Fibroblast of upper back skin (primary cell): ENCODE measurements at regions not wholly inside any gene's neighbourhood (a gene's known extent, or its start where the extent isn't known, plus 50 kb on each side); places are given as distances from the start of the nearest gene placed in this dataset.
"Not testable (repeated sequence)": the region's sequence is repeated elsewhere in the genome, so short reads cannot be mapped to it uniquely, and the experiment has no call there.

Experiments
- DNase-seq: peaks from one replicate; pipeline ENCODE4 v3.0.0-alpha.2; 2013

DNA sequence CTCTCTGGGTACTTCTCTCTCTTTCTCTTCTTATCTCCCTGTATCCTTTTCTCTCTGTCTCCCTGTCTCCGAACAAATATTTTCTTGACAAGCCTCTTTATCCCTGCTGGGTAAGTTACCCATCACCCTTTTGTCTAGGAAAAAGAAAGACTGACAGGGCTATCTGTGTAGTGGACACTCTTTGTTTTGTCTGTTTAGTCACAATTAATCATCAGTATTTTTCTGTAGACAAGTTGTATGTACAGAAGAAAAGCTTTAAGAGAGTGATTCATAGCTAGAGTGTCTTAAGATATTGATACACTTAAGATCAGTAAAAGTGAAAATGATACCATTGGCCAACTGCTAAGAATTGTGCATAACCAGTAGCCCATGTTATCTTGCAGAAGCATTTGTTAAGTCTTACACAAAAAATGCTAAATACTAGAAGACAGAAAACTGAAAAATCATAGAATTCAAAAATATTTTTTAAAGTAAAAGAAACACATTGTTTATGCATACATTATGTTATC is 1043.8 kb upstream of the EDIL3 start:
- DNase-seq, result no peak

DNA sequence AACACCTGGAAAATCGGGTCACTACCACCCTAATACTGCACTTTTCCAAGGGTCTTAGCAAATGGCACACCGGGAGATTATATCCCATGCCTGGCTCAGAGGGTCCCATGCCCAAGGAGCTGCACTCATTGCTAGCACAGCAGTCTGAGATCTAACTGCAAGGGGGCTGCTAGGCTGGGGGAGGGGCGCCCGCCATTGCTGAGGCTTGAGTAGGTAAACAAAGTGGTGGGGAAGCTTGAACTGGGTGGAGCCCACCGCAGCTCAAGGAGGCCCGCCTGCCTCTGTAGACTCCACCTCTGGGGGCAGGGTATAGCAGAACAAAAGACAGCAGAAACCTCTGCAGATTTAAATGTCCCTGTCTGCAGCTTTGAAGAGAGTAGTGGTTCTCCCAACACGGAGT is 1047.0 kb upstream of the EDIL3 start:
- DNase-seq, result not testable (repeated sequence)

DNA sequence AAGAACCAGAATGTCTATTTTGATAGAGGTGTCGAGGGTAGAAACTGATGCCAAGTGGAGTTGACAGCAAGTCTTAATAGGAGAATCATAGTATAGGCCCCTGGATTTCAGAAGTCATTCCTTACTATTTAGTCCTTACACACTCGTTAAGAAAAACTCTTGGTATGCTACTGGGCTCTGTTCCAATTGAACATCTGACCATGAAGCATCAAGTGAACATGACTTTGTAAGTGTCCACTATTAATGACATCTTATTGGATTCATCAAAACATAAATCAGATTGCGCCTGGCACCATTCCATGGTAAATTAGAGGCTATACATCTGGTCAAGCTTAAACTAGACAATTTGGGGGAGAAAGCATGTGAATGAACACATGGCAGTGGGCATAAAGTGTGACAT is 1056.5 kb upstream of the EDIL3 start:
- no peak for DNase-seq

DNA sequence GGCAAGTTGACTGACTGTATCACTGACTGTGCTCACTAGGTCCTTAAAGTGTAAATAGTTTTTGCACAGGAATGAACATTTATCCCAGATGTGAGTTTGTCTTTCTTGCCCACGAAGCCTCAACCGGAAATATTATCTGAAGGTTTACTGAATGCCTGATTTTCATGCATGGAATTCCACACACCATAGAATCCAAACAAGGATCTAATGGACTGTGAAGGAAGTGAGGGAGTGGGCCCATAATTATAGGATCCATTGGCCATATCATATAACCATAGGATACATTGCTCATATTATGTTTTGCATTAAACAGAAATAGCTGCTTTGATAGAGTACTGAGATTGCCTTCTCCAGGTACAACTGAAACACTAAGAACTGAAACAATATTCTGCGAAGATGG is 1057.2 kb upstream of the EDIL3 start:
- DNase-seq, result no peak

DNA sequence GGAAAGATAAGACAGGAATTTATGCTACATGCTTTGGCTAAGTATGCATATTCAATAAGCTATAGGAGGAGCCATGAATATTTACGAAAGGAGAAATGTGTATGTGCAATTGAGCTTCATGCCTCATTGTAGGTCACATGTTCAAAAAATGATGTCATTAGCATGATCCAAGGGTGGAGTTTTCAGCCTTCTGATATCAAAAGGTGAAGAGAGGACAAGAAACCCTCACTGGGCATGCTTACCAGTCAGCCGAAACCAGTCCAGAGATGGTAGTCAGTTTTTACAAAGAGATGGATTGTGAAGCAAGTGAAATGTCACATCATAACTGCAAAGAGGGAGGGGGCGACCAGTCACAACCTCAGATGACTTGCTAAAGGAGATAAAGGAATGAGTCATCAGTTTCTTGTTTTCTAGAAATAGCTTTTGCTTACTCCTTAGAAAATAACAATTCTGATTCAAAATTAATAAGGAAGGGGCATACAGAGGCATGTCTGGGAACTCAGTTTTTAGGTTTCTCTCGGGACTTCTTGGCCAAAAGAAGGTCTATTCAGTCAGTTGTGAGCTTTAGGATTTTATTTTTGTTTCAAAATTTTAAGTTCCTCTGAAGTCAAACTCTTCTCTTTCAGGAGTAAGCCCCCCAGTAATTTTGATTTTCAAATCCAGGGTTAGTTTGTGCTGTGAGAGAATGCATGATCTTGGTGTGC is 1067.8 kb upstream of the EDIL3 start:
- DNase-seq, result no peak

DNA sequence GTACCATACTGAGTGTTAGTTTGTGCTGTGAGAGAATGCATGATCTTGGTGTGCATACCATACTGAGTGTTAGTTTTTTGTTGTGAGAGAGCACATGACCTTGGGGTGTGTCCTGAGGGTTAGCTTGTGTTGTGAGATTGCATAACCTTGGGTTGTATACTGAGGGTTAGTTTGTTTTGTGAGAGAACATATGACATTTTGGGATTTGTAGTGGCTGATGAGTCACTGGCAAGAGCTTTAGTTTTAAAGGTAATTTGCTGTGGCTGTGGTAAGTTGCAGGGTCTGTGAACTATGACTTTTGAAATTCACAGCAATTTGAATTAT is 1068.3 kb upstream of the EDIL3 start:
- DNase-seq, result no peak

DNA sequence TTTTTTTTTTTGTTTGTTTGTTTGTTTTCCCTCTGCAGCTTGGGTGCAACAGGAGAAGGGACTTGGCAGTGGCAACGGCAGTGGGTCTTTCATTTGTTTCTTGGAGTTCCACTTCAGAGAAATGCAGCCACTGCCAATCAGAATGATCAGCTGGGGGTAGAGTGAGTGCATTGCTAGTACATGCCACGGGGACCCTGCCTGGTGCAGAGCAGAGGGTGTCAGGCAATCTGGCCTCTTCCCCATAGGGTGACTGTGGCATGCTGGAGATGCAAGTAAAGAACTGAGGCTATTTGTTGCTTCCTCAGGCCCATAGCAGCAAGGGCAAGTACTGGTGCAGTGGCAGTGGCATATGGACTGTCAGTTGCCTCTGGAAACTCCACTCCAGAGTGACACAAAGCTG is 1073.6 kb upstream of the EDIL3 start:
- DNase-seq, result no peak

DNA sequence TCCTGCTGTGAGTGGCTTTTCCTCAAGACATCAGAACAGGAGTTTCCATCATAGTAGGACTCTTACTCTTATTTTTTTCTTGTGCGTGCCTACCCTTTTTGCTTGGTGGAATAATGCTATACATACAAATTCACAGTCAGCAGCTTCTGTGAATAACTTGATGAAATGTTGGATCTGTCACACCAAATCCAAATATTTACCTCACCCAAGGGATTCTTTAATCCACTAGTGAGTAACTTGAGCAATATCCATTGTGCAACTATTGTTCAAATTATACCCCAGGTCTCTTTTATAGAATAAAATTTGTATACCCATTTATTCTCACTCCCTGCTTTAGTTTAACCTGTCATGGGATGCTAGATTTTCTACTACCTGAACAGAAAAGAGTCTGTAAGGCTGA is 1078.3 kb upstream of the EDIL3 start:
- no peak for DNase-seq

DNA sequence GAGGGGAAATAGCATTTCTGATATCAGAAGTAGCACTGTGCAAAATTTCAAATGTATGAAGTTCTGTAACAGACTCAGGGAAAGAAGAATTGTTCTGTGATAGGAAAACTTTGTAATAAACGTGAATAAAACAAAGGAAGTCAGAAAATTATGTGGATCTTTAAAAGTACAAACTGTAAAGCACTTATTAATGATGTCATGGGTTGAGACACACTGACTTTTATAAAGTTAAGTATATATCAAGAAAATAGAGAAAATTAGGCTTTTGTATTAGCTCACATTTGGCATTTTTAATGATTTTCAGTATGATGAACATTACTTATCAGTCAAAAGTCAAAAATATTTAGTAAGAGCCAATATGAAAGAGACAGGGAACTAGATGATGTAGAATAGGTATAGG is 1081.7 kb upstream of the EDIL3 start:
- DNase-seq, result no peak

DNA sequence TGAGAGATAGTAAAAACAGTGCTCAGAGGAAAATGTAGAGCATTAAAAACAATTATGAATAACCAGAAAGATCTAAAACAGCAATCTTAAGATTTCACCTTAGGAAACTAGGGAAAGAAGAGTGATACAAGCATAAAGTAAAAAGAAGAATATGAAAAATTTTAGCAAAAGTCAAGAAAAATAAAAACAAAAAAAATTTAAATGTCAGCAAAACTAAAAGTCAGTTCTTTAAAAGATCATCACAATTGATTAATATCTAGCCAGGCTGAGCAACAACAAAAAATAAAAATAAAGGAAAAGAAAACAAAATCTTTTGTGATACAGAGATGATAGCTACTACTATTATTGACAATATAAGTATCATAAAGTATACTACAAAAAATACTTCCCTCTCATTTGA is 1088.1 kb upstream of the EDIL3 start:
- DNase-seq, result no peak

DNA sequence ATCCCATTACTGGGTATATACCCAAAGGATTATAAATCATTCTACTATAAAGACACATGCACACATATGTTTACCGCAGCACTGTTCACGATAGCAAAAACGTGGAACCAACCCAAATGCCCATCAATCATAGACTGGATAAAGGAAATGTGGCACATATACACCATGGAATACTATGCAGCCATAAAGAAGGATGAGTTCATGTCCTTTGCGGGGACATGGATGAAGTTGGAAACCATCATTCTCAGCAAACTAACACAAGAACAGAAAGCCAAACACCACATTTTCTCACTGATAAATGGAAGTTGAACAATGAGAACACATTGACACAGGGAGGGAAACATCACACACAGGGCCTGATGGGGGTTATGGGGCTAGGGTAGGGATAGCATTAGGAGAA is 1090.5 kb upstream of the EDIL3 start:
- not testable (repeated sequence) for DNase-seq

DNA sequence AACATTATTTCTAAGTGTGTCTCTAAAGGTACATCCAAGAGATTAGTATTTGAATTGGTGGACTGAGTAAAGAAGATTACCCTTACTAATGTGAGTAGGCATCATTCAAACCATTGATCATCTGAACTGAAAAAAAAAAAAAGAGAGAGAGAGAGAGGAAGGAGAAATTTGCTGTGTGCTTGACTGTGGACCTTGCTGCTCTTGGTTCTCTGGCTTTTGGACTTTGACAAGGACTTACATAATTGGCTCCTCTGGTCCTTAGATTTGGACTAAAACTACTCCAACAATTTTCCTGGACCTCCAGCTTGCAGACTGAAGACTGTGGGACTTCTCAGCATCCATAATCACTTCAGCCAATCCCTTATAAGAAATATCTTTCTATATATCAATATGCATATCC is 1091.9 kb upstream of the EDIL3 start:
- no peak for DNase-seq

DNA sequence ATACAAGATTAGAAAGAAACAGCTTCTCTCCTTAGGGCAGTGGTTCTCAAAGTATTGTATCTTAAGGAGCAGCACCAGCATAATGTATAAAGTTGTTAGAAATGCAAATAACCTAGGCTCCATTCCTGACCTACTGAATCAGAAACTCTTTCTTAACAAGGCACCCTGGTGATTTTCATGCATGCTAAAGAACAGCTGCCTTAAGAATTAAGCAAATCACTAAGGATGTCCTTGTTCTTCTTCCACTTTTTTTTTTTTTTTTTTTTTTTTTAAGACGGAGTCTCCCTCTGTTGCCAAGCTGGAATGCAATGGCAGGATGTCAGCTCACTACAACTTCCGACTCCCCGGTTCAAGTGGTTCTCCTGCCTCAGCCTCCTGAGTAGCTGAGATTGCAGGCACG is 1095.2 kb upstream of the EDIL3 start:
- no peak for DNase-seq

DNA sequence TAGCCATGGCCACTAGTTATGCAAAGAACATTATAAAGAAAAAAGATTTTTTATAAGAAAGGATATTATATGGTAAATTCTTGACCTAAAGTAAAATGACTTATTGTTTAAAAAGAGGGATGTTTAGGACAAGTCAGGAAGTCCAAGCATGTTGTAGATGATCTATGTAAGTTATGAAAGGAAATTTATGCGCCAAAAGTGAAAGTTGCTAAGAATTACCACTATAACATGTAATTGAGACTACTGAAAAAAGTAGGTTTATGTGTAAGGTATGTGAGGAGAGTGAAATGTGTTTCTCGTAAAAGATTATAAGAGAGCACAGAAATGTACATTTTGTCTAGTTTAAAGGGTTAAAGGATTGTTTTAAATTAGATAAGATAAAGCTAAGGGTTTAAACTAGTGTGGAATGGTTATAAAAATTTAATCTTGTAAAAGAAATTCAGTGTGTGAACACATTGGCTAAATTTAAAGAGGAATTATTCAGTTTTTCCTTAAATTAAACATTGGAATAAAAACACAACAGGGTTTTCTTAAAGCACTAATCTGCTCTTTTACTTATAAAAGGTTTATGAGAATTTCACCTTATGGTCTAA is 1100.4 kb upstream of the EDIL3 start:
- DNase-seq, result no peak

DNA sequence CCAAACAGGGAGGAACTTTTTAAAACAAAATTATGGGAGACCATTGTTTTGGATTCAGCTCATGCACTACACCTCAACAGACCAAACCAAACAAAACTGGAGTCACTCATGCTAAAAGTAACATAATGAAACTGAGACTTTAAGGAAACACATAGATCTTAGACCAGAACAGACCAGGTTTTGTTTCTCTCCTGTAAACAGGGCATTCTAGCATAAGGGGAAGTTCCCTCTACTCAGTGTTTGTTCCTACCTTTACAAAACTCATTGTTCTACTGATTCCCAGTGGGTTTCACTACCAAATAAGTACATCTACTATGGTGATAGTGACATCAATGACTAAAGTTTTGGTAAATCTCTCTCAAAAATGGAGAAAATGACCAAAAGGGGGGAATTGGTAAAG is 1103.6 kb upstream of the EDIL3 start:
- no peak for DNase-seq

DNA sequence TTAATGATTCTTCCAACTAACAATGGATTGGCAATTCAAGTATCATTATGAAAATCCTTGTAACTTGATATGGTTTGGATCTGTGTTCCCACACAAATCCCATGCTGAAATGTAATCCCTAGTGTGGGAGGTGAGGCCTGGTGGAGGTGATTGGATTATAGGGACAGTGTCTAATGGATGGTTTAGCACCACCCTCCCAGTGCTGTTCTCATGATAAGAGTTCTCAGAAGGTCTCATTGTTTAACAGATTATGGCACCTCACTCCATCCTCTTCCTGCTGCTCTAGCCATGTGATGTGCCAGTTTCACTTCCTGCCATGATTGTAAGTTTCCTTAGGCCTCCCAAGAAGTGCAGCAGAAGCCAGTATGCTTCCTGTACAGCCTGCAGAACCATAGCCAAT is 1116.2 kb upstream of the EDIL3 start:
- no peak for DNase-seq

DNA sequence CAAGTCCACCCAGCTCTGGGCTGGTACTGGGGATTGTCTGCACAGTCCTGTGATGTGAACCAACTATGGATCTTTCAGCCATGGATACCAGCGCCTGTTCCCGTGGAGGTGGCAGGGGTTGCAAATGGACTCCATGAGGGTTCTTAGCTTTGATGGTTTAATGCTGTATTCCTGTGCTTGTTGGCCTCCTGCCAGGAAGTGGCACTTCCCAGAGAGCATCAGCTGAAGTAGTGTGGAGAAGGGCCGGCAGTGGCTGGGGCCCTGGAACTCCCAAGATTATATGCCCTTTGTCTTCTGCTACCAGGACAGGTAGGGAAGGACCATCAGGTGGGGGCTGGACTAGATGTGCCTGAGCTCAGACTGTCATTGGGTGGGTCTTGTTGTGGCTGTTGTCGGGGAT is 1104.8 kb upstream of the COX7C start:
- no peak for DNase-seq

DNA sequence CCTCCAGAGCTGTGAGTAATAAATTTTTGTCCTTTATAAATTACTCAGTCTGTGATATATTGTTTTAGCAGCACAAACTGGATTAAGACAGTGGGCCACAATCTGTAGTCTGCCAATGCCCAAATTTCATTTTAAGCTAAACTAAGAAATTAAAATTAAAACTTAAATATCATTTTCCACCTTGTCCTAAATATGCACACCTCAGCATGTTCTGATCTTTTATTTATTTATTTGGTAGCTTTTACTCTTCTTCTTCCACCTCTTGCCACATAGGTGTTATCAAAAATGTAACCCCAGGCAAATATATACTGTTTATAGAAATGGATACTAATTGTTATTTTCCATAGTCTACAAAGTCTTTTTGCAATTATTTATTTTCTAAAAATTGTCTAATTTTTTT is 1102.2 kb upstream of the COX7C start:
- no peak for DNase-seq

DNA sequence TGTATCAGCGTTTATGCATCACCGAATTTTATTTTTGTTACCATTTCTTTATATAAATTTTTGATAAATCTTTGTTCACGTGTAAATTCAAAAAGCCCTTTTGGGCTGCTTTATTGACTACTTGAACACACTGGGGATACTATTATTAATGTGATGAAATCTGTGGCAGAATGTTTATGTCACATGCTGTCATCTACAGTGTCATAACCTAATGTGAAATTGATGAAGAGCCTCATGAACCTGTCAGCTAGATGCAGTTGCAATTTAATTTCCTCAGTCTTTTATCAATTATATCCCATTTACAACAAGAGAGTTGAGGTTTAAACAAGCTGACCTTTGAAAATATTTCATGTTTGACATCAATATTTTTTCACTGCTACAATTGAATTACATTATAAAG is 1100.4 kb upstream of the COX7C start:
- DNase-seq, result no peak

DNA sequence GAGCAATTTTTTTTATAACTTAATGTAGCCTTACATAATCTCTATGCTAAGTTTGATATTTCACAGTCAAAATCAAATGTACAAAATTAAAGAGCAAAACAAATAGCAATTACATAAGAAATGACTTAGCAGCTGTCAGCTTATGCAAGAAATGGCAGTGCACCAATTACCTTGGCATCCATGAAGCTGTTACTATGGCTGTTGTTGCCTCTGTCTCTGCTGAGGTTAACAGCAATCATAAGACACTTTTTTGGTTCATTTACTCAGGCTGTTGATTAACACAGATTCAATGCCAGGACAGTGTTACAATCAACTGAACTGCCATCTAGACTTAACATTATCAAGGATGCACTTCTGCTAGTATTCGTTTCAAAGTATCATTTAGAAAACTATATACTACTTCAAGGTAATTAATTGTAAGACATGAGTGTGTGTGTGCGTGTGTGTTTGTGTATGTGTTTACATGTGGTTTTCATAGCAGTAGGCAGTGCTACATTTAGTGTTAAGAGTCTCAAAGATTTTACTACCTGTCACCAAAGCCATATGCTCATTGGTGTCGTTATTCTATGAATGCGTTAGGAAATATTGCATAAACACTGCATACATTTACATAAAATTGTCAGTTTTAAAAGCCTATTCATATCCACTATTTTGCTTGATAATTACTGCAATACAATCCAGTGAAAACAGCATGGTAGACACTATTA is 1084.2 kb upstream of the COX7C start:
- DNase-seq, result no peak

DNA sequence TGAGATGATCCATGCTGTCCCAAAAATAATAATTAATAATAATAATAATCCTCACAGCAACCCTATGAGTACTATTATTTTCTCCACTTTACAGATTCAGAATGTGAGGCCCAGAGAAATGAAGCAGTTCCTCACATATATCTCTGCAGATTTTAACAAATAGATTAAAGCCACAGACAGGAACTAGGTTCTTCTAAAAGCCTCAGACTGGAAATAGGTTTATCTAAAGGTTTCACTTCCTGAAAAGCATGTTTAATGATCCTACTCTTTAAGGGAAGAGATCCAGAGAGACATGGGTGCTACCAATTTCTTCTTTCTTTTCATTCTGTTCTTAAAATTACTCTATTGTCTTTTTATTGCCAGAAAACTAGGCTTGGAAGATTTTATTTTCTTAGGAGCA is 1079.4 kb upstream of the COX7C start:
- DNase-seq, result no peak

DNA sequence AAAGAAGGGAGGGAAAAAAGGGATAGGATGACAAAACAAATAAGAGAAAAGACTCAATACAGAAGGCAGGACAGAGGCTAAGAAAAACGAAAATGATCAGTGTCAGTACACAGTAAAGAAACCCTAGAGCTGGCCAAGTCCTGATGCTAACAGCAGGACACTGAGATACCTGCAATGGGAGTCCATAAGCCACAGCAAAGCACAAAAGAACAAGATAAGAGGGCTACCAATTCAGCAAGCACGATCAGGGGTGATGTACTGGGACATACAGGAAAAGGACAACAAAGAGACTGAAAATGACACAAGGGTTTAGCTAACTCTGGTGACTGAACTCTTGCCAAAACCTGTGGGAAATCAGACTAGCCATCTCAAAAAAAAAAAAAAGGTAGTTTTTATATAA is 1072.6 kb upstream of the COX7C start:
- DNase-seq, result no peak

DNA sequence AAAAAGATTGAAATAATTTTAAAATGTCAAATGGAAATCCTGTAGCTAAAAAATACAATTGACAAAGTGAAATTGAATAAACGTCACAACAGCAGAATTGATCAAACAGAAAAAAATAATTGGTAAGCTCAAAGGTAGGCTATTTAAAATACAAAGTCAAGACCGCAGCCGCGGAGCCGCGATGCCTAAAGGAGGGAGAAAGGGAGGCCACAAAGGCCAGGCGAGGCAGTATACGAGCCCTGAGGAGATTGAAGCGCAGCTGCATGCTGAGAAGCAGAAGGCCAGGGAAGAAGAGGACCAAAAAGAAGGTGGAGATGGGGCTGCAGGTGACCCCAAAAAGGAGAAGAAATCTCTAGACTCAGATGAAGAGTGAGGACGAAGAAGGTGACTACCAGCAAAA is 1068.5 kb upstream of the COX7C start:
- DNase-seq, result no peak

DNA sequence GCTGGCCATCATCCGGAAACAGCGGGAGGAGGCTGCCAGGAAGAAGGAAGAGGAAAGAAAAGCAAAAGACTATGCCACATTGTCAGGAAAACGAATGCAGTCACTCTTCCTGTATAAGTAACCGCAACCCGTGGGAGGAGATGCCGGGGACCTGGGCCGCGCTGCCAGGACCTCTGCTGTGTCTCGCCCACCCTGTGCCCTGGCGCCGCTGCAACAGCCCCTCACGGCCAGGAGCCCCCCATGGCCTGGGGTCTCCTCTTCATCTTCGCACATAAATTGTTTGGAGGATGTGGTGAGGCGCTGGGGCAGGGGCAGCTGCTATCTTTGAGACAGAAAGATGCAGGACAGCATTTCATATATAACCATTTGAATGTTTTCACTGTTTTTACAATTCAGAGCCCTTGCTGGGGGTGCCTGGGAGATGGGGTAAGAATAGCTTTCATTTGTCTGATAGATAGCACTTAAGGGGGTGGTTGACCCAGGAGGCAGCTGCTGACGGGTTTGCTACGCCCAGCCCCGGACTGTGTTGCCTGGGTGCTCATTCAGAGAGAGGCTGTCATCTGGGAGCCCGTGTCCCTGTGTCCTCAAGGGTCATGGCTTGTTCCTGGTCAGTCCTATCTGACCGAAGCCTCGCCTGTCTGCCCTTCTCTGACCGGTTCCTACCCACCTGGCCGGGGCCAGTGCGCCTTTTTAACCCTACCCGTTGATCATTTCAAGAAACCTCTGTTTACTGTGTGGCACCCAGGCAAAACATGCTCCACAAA is 1067.7 kb upstream of the COX7C start:
- no peak for DNase-seq
